A673 (cell line): ENCODE measurements at regions not wholly inside any gene's neighbourhood (a gene's known extent, or its start where the extent isn't known, plus 50 kb on each side); places are given as distances from the start of the nearest gene placed in this dataset.

Source experiments
- EZH2 ChIP-seq: fragments of 200-600 bp; sonication (generic); IDR thresholded peaks from 2 replicates; pipeline ENCODE4 v1.6.1; 2017; ENCODE audit warnings: borderline replicate concordance, low read depth, mild to moderate bottlenecking, mixed read lengths, antibody characterized with exemption, low read length; ENCODE audit not compliant: poor library complexity, severe bottlenecking
- TF ChIP-seq, protein P1 (sequence below): fragments of 300-800, 200-600 bp; sonication (generic); conservative IDR thresholded peaks from 2 replicates; pipeline ENCODE4 v1.5.1; 2017; ENCODE audit warnings: low read depth, mild to moderate bottlenecking, antibody characterized with exemption, low read length, moderate library complexity, mixed read lengths

GRCh38 chr11:114827736-114828135 lies 149.4 kb downstream of the NXPE2 start:
- TF ChIP-seq, protein P1, sequence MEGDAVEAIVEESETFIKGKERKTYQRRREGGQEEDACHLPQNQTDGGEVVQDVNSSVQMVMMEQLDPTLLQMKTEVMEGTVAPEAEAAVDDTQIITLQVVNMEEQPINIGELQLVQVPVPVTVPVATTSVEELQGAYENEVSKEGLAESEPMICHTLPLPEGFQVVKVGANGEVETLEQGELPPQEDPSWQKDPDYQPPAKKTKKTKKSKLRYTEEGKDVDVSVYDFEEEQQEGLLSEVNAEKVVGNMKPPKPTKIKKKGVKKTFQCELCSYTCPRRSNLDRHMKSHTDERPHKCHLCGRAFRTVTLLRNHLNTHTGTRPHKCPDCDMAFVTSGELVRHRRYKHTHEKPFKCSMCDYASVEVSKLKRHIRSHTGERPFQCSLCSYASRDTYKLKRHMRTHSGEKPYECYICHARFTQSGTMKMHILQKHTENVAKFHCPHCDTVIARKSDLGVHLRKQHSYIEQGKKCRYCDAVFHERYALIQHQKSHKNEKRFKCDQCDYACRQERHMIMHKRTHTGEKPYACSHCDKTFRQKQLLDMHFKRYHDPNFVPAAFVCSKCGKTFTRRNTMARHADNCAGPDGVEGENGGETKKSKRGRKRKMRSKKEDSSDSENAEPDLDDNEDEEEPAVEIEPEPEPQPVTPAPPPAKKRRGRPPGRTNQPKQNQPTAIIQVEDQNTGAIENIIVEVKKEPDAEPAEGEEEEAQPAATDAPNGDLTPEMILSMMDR = no peak
- TF ChIP-seq EZH2 = no peak
